ENCODE measurements at regions not wholly inside any gene's neighbourhood (a gene's known extent, or its start where the extent isn't known, plus 50 kb on each side); places are given as distances from the start of the nearest gene placed in this dataset.
"Not testable (repeated sequence)": the region's sequence is repeated elsewhere in the genome, so short reads cannot be mapped to it uniquely, and the experiment has no call there.

DNA sequence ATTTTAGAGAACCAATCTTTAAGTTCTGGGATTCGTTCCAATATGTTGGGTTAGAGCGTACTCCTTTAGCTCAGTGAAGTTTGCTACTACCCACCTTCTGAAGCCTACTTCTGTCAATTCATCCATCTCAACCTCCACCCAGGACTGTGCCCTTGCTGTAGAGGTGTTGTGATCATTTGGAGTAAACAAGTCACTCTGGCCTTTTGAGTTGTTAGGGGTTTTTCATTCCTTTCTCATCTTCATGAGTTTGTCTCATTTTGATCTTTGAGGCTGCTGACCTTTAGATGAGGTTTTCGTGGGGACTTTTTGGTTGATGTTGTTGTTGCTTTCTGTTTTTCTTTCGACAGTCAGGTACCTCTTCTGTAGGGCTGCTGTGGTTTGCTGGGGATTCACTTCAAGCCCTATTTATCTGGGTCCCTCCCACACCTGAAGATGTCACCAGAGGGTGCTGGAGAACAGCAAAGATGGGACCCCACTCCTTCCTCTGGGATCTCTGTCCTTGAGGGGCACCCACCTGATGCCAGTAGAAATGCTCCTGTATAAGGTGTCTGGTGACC, 158.4 kb downstream of the ANKRD36B start:
- intact Hi-C loops (cut with DNase I); H3K36me3 ChIP-seq; DNase-seq; H3K4me3 ChIP-seq; H3K27ac ChIP-seq; H3K9me3 ChIP-seq; H3K4me1 ChIP-seq; H3K27me3 ChIP-seq: not testable (repeated sequence)
- no CpG with 5 or more reads among the region's 4 CpGs for WGBS, 2 donors

- WGBS, 2 donors = no CpG with 5 or more reads among the region's 2 CpGs
- intact Hi-C loops (cut with DNase I); H3K4me3 ChIP-seq; H3K27ac ChIP-seq; DNase-seq; H3K36me3 ChIP-seq; H3K4me1 ChIP-seq; H3K9me3 ChIP-seq; H3K27me3 ChIP-seq: not testable (repeated sequence)
Observed at GRCh38 chr2:97422376-97422775, 167.3 kb downstream of the ANKRD36B start.

DNA sequence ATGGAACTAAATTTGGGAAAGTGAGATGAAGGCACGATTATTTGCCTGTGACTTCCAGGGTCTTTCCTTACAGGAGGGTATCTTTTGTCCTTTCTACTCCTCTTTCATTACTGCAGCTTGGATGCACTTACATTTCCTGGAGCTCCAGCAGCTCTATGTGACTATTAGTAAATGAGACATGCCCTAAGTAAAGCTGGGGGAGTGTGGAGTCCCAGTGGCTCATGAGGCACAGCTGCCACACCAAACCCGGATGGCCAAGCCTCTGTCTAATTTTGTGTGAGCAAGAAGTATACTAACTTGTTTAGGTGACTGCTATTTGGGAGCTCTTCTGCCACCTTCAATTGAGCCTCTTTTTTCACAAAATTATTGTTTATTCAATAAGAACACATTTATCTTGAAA, 183.3 kb downstream of the ANKRD36B start:
- H3K9me3 ChIP-seq; H3K27me3 ChIP-seq; H3K27ac ChIP-seq; intact Hi-C loops (cut with DNase I); H3K36me3 ChIP-seq; H3K4me3 ChIP-seq; DNase-seq; H3K4me1 ChIP-seq: not testable (repeated sequence)
- no CpG with 5 or more reads among the region's 2 CpGs for WGBS, 2 donors

- H3K27me3 ChIP-seq; H3K4me3 ChIP-seq; H3K27ac ChIP-seq; DNase-seq; H3K9me3 ChIP-seq; H3K36me3 ChIP-seq; H3K4me1 ChIP-seq; intact Hi-C loops (cut with DNase I): not testable (repeated sequence)
- 75 to 86% methylated on average over 8 of the region's 9 CpGs for WGBS, 2 donors
Observed at GRCh38 chr2:97405172-97405737, 184.4 kb downstream of the ANKRD36B start.

GRCh38 chr2:97402678-97403077, 187.0 kb downstream of the ANKRD36B start:
- H3K9me3 ChIP-seq; H3K4me3 ChIP-seq; intact Hi-C loops (cut with DNase I); H3K36me3 ChIP-seq; H3K27me3 ChIP-seq; H3K27ac ChIP-seq; H3K4me1 ChIP-seq; DNase-seq: not testable (repeated sequence)
- no CpG with 5 or more reads among the region's 5 CpGs for WGBS, 2 donors

DNA sequence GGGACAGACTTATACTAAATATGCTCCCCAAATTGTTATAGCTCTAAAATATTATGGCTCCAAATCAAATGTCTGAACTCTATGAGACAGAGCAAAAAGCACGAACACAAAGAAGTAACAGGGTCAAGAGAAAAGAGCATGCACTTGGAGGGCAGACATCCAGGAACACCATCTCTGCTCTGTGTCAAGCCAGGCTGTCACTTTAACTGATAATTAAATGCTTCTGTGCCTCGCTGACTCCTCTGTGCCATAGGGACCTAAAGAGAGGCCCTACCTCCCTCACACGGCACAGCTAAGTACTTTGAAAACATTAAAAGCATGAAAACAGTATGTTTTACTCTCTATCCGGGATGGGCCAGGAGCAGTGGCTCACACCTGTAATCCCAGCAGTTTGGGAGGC, 194.0 kb downstream of the ANKRD36B start:
- 68 to 80% methylated on average over 2 to 3 of the region's 4 CpGs for WGBS, 2 donors
- H3K36me3 ChIP-seq; H3K9me3 ChIP-seq; intact Hi-C loops (cut with DNase I); H3K27me3 ChIP-seq; DNase-seq; H3K27ac ChIP-seq; H3K4me1 ChIP-seq; H3K4me3 ChIP-seq: not testable (repeated sequence)

DNA sequence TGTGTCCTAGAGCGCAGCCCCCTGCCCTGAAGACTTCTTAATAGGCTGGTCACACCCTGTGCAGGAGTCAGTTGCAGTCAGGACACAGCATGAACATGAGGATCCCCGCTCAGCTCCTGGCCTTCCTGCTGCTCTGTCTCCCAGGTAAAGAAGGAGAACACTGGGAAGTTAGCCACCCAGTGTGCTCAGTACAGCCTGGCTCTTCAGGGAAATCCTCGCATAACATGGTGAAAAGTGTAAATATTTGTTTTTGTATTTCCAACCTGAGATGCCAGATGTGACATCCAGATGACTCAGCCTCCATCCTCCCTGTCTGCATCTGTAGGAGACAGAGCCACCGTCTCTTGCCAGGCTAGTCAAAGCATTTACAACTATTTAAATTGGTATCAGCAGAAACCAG, 203.9 kb downstream of the ANKRD36B start:
- WGBS, 2 donors = no CpG with 5 or more reads among the region's 4 CpGs
- intact Hi-C loops (cut with DNase I); DNase-seq; H3K4me3 ChIP-seq; H3K4me1 ChIP-seq; H3K9me3 ChIP-seq; H3K36me3 ChIP-seq; H3K27ac ChIP-seq; H3K27me3 ChIP-seq: not testable (repeated sequence)

DNA sequence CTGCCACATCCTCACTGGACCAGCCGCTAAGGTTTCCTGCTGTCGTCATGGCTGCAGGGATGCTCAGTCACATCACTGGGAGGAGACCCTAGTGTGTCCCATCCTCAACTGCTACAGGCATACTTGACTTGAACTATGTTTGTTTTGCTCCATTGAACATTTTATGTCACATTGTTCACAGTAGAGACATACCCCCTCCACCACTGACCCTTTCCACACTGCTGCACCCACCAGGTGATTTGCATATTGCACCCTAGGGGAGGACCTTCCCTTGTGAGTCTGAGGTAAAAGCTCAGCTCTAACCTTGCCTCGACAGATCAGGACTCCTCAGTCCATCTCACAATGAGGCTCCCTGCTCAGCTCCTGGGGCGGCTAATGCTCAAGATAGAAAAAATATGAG, 213.8 kb downstream of the ANKRD36B start:
- H3K27ac ChIP-seq; H3K27me3 ChIP-seq; H3K36me3 ChIP-seq; intact Hi-C loops (cut with DNase I); H3K9me3 ChIP-seq; H3K4me1 ChIP-seq; H3K4me3 ChIP-seq; DNase-seq: not testable (repeated sequence)
- WGBS, 2 donors = no CpG with 5 or more reads among the region's 4 CpGs

GRCh38 chr2:97374426-97374825, 215.3 kb downstream of the ANKRD36B start:
- H3K27me3 ChIP-seq; DNase-seq; H3K4me3 ChIP-seq; H3K4me1 ChIP-seq; intact Hi-C loops (cut with DNase I); H3K9me3 ChIP-seq; H3K36me3 ChIP-seq; H3K27ac ChIP-seq: not testable (repeated sequence)
- WGBS, 2 donors = no CpG with 5 or more reads among the region's 7 CpGs

DNA sequence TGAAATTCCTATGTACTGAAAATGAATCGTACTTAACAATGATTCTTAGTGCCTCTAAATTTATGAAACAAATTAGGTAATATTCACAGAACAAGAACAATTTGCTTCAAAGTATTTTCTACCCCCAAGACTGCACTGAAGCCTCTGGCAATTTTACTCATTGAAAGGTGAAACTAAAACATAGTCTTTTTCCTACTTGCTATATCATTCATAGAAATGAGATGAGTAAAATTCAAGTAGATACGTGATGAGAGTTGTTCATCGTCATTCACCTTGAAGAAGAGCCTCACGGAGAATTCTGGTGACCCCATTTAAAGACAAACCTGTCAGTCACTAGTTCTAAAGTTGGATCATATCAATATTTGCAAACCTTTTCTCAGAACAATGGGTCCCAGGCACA, 226.5 kb downstream of the ANKRD36B start:
- H3K27ac ChIP-seq; H3K4me1 ChIP-seq; H3K36me3 ChIP-seq; H3K9me3 ChIP-seq; DNase-seq; H3K27me3 ChIP-seq; intact Hi-C loops (cut with DNase I); H3K4me3 ChIP-seq: not testable (repeated sequence)
- WGBS, 2 donors = no CpG with 5 or more reads among the region's 4 CpGs

Data from sigmoid colon (tissue), 6 donors.